ENCODE measurements at regions not wholly inside any gene's neighbourhood (a gene's known extent, or its start where the extent isn't known, plus 50 kb on each side); places are given as distances from the start of the nearest gene placed in this dataset.

DNA sequence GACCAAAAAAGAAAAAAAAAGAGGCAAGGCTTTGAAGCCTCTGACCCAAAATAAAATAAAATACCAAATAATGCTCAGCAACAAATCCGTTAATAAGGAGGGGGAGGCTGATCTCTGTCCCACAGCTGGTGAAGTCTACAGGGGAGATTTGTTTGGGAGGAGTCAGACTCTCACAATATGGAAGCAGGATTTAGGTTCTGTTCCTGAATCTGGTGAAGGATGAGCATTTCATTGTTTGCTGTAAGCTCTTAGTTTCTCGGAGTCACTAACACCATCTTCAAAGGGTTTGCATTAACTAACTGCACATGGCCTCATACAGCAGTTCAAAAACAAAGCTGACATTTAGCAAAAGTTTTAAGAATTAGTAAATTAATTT is 339.4 kb upstream of the TNP1 start:
- TF ChIP-seq, protein P1, sequence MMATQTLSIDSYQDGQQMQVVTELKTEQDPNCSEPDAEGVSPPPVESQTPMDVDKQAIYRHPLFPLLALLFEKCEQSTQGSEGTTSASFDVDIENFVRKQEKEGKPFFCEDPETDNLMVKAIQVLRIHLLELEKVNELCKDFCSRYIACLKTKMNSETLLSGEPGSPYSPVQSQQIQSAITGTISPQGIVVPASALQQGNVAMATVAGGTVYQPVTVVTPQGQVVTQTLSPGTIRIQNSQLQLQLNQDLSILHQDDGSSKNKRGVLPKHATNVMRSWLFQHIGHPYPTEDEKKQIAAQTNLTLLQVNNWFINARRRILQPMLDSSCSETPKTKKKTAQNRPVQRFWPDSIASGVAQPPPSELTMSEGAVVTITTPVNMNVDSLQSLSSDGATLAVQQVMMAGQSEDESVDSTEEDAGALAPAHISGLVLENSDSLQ (IDR thresholded peaks at IDR 0.05): no peak
- no peak for TF ChIP-seq FOXM1 (IDR thresholded peaks at IDR 0.05; ENCODE audit: borderline replicate concordance)
- TF ChIP-seq CTBP1 (IDR thresholded peaks at IDR 0.05; ENCODE audit: borderline replicate concordance): no peak
- no peak for TF ChIP-seq FOXA1 (IDR thresholded peaks at IDR 0.05)
- no peak for TF ChIP-seq ZNF384 (IDR thresholded peaks at IDR 0.05)
- TF ChIP-seq ARNT (IDR thresholded peaks at IDR 0.05): no peak
- DNase-seq (ENCODE audit: extremely low spot score): no peak
- POLR2A ChIA-PET: no interaction called here
- CTCF ChIA-PET: interaction anchor here (0.6 to 1.1 kb wide), 3 partner anchors 39 to 501 kb away, joined by 4 to 5 read pairs (median 4); no protein-coding TSS in a partner anchor

DNA sequence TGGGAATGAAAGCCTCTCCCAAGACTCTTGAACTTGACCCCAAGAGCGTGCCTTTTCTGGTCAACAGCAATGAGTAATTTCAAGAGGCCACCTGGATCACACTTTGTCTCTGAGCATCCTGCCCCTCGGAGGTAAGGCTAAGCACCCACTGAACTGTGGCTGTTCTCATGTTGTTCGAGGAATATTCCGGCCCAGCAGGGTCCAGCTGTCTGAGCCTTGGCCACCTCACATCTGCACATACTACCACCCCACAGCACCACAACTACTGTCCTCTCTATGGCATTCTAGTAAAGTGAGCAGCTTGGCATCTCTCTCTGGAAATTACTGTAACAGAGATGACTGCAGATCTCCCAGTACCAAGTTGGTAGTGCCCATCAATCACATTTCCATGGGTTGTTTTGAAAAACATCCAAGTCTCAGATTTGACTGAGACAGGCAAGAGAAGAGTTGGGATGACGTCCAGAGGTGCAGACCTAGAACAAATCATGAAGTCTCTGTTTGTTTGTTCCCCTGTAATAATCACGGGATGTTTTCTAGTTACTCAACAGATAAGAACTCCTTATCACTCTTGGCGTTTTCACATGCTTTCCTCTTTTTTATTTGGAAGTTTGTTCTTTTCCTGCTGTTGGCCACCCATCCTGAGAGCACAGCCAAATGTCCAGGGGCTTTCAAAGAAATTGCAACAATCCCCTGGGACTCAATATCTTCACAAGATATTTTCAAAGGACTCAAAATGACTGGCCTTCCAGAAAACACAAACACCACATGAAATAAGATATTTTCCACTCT is 336.0 kb upstream of the TNP1 start:
- TF ChIP-seq, protein P1 (IDR thresholded peaks at IDR 0.05): no peak
- no peak for TF ChIP-seq FOXA1 (IDR thresholded peaks at IDR 0.05)
- TF ChIP-seq HDGF (IDR thresholded peaks at IDR 0.05; ENCODE audit: borderline replicate concordance): no peak
- no peak for TF ChIP-seq BHLHE40 (IDR thresholded peaks at IDR 0.05; ENCODE audit: borderline replicate concordance)
- TF ChIP-seq CTBP1 (IDR thresholded peaks at IDR 0.05; ENCODE audit: borderline replicate concordance): no peak
- TF ChIP-seq SUZ12 (IDR thresholded peaks at IDR 0.05): no peak
- no peak for TF ChIP-seq ELF4 (IDR thresholded peaks at IDR 0.05)
- TF ChIP-seq LEF1 (IDR thresholded peaks at IDR 0.05; ENCODE audit: borderline replicate concordance): no peak
- TF ChIP-seq ZNF384 (IDR thresholded peaks at IDR 0.05): no peak
- no peak for TF ChIP-seq SP1 (IDR thresholded peaks at IDR 0.05)
- TF ChIP-seq NFRKB (IDR thresholded peaks at IDR 0.05): no peak
- no peak for DNase-seq (ENCODE audit: extremely low spot score)
- POLR2A ChIA-PET: no interaction called here
- CTCF ChIA-PET: no interaction called here

DNA sequence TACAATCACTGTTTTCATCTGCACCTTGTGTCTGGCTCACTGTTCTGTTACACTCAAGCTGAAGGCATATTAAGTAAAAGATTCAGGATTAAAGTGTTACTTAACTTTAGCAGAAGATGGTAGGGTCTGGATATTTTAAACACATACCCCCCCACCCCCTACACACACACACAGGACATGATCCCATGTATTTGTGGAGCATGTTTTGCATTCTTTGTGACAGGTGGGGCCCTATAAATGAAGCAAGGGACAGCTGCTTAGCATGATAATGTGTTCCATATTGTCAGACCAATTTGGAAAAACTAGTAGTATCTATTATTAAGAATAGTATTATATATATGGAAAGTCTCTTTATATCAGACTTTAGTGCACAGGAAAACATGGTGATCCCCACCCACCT is 335.2 kb upstream of the TNP1 start:
- TF ChIP-seq TARDBP (IDR thresholded peaks at IDR 0.05) (no peak), NFRKB (IDR thresholded peaks at IDR 0.05) (no peak), SP1 (IDR thresholded peaks at IDR 0.05) (no peak), SUZ12 (IDR thresholded peaks at IDR 0.05) (no peak), HDGF (IDR thresholded peaks at IDR 0.05; ENCODE audit: borderline replicate concordance) (no peak), ELF4 (IDR thresholded peaks at IDR 0.05) (no peak), BHLHE40 (IDR thresholded peaks at IDR 0.05; ENCODE audit: borderline replicate concordance) (no peak), ARNT (IDR thresholded peaks at IDR 0.05) (no peak), FOXK2 (IDR thresholded peaks at IDR 0.05) (no peak), FOXA1 (IDR thresholded peaks at IDR 0.05) (no peak)
- TF ChIP-seq, protein P1 (IDR thresholded peaks at IDR 0.05): no peak
- no peak for DNase-seq (ENCODE audit: extremely low spot score)
- POLR2A ChIA-PET: no interaction called here
- CTCF ChIA-PET: no interaction called here

DNA sequence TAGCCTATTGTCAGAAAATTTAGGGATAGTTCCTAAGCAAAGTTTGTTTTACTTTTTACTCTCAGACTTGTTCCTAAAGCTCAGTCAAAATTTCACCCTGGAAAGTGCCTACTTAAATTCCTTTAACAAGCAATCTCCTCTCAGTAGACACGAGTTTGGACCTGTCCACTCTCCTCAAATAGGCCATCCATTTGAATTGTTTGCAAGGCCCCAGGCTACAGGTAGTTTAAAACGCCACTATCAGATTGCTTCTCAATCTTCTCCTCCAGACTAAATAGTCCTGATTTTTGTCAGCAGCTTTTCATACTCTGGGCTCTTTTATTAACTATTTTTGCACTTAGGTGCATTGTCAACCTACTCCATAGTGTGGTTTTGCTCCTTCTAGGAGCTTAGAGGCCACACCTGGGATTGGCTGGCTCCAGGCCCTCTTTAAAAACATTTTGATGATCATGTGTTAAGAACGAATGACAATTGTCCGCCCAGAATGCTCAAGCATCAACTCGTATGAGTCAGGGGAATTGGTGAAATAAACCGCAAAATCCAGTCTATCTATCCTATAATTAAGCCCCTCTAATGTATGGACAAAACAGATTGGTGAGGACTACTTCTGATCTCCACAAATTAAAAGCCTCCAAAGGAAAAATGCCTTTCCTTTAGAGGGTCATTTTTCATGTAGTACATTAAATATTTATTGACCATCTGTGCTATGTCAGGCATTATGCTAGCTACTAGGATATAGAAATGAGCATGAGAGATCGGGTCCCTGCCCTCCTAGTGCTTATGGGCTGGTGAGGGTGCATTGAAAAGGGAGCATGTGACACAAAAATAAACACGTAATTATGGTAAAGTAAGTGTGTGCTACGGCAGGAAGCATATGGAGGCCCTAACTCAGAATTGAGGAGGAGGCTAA is 333.8 kb upstream of the TNP1 start:
- ChIA-PET POLR2A (no interaction called here), CTCF (no interaction called here)
- no peak for DNase-seq (ENCODE audit: extremely low spot score)
- TF ChIP-seq CTBP1 (IDR thresholded peaks at IDR 0.05; ENCODE audit: borderline replicate concordance) (no peak), FOXA1 (IDR thresholded peaks at IDR 0.05) (no peak), ZNF384 (IDR thresholded peaks at IDR 0.05) (no peak), NFRKB (IDR thresholded peaks at IDR 0.05) (no peak), FOXK2 (IDR thresholded peaks at IDR 0.05) (no peak), SUZ12 (IDR thresholded peaks at IDR 0.05) (no peak), TARDBP (IDR thresholded peaks at IDR 0.05) (no peak), LEF1 (IDR thresholded peaks at IDR 0.05; ENCODE audit: borderline replicate concordance) (no peak), HDGF (IDR thresholded peaks at IDR 0.05; ENCODE audit: borderline replicate concordance) (no peak), L3MBTL2 (conservative IDR thresholded peaks at IDR 0.05) (no peak), ARNT (IDR thresholded peaks at IDR 0.05) (no peak), SP1 (IDR thresholded peaks at IDR 0.05) (no peak), ELF4 (IDR thresholded peaks at IDR 0.05) (no peak), FOXM1 (IDR thresholded peaks at IDR 0.05; ENCODE audit: borderline replicate concordance) (no peak), BHLHE40 (IDR thresholded peaks at IDR 0.05; ENCODE audit: borderline replicate concordance) (no peak)
- TF ChIP-seq, protein P1 (IDR thresholded peaks at IDR 0.05): no peak

DNA sequence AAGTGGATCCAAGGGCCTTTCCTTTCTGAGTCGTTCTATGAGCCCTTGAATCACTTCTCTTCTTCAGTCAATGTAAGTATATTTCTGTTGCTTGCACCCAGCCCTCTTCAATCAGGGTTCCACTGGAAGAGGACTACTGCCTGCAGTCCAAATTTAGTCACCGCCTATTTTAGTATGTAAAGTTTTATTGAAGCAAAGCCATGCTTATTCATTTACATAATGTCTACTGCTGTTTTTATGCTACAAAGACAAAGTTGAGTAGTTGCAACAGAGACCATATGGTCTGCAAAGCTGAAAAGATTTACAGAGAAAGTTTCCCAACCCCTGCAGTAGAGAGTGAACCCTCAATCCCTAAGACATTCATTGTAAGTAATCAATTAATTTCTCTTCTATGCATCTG is 332.5 kb upstream of the TNP1 start:
- ChIA-PET POLR2A (no interaction called here), CTCF (no interaction called here)
- no peak for DNase-seq (ENCODE audit: extremely low spot score)
- no peak for TF ChIP-seq SUZ12 (IDR thresholded peaks at IDR 0.05)
- TF ChIP-seq LEF1 (IDR thresholded peaks at IDR 0.05; ENCODE audit: borderline replicate concordance): no peak
- no peak for TF ChIP-seq CTBP1 (IDR thresholded peaks at IDR 0.05; ENCODE audit: borderline replicate concordance)
- no peak for TF ChIP-seq FOXK2 (IDR thresholded peaks at IDR 0.05)
- TF ChIP-seq ARNT (IDR thresholded peaks at IDR 0.05): no peak
- no peak for TF ChIP-seq ELF4 (IDR thresholded peaks at IDR 0.05)
- no peak for TF ChIP-seq BHLHE40 (IDR thresholded peaks at IDR 0.05; ENCODE audit: borderline replicate concordance)
- no peak for TF ChIP-seq SP1 (IDR thresholded peaks at IDR 0.05)
- no peak for TF ChIP-seq HDGF (IDR thresholded peaks at IDR 0.05; ENCODE audit: borderline replicate concordance)
- no peak for TF ChIP-seq L3MBTL2 (conservative IDR thresholded peaks at IDR 0.05)
- TF ChIP-seq TARDBP (IDR thresholded peaks at IDR 0.05): no peak

Data from HEK293T (cell line).